Calu3 (cell line): ENCODE measurements at regions not wholly inside any gene's neighbourhood (a gene's known extent, or its start where the extent isn't known, plus 50 kb on each side); places are given as distances from the start of the nearest gene placed in this dataset.

ENCODE experiments used
- BruUV-seq: library from RNA; stranded (reverse); fragments of 400-500 nt; replicated peaks from 2 replicates; lab custom pipeline; 2021; lab: Mats Ljungman, UMichigan
- CTCF ChIA-PET: fragments of 300-600 bp; sonication (Branson Sonifier 250); formaldehyde crosslinking; loops from one replicate; lab custom pipeline; 2022; ENCODE audit warnings: antibody characterized with exemption; lab: Charles Lee
- DNase-seq: peaks from one replicate; pipeline ENCODE4 v3.0.0; 2022
- H3K27ac Mint-ChIP-seq: one replicate; pipeline ENCODE4 v1.8.0; 2022; ENCODE audit warnings: mixed read lengths; ENCODE audit not compliant: unreplicated experiment
- H3K27me3 Mint-ChIP-seq: one replicate; pipeline ENCODE4 v1.8.0; 2022; ENCODE audit warnings: mixed read lengths; ENCODE audit not compliant: unreplicated experiment
- H3K36me3 Mint-ChIP-seq: one replicate; pipeline ENCODE4 v1.8.0; 2022; ENCODE audit warnings: mild to moderate bottlenecking, moderate library complexity, mixed read lengths; ENCODE audit not compliant: insufficient read depth, unreplicated experiment
- H3K4me1 Mint-ChIP-seq: one replicate; pipeline ENCODE4 v1.8.0; 2022; ENCODE audit warnings: mild to moderate bottlenecking, low read depth, mixed read lengths; ENCODE audit not compliant: unreplicated experiment
- H3K4me3 Mint-ChIP-seq: one replicate; pipeline ENCODE4 v1.8.0; 2022; ENCODE audit warnings: mild to moderate bottlenecking, low read depth, moderate library complexity, mixed read lengths; ENCODE audit not compliant: unreplicated experiment
- H3K9me3 Mint-ChIP-seq: one replicate; pipeline ENCODE4 v1.8.0; 2022; ENCODE audit warnings: low read depth, mixed read lengths; ENCODE audit not compliant: unreplicated experiment
- CTCF ChIP-seq: fragments of 200-600 bp; IDR thresholded peaks from one replicate; pipeline ENCODE4 v1.8.0; 2022; ENCODE audit warnings: antibody characterized with exemption; ENCODE audit not compliant: unreplicated experiment
- intact Hi-C: fragments of 100-400 bp; cut with micrococcal nuclease; formaldehyde crosslinking; loops from one replicate; pipeline ENCODE4 v1.10.0; 2022; ENCODE audit not compliant: unreplicated experiment

- intact Hi-C loops: loop anchor here (10.0 kb wide), 2 partner anchors 378 to 1338 kb away; partner anchors contain the start of gene MEOX2
- no TSS peak for BruUV-seq
- no peak for TF ChIP-seq CTCF
- H3K36me3 Mint-ChIP-seq: no peaks in the 10 kb centered on the region
- H3K4me1 Mint-ChIP-seq: peaks cover 26% of the 10 kb centered on the region
- H3K9me3 Mint-ChIP-seq: no peaks in the 10 kb centered on the region
- DNase-seq: no peak
- H3K27ac Mint-ChIP-seq: no peak overlapping the region
- CTCF ChIA-PET: no interaction called here
- no peaks in the 10 kb centered on the region for H3K27me3 Mint-ChIP-seq
- H3K4me3 Mint-ChIP-seq: no peak overlapping the region
Observed at GRCh38 chr7:16063221-16063620, 358.1 kb downstream of the CRPPA start.

GRCh38 chr7:16062269-16062668, 359.1 kb downstream of the CRPPA start:
- Mint-ChIP-seq H3K4me1 (peaks cover 23% of the 10 kb centered on the region), H3K4me3 (no peak overlapping the region), H3K27ac (no peak overlapping the region), H3K36me3 (no peaks in the 10 kb centered on the region), H3K27me3 (no peaks in the 10 kb centered on the region), H3K9me3 (no peaks in the 10 kb centered on the region)
- no TSS peak for BruUV-seq
- intact Hi-C loops: loop anchor here (10.0 kb wide), 2 partner anchors 377 to 1337 kb away; partner anchors contain the start of gene MEOX2
- TF ChIP-seq CTCF: no peak
- no peak for DNase-seq
- CTCF ChIA-PET: no interaction called here

DNA sequence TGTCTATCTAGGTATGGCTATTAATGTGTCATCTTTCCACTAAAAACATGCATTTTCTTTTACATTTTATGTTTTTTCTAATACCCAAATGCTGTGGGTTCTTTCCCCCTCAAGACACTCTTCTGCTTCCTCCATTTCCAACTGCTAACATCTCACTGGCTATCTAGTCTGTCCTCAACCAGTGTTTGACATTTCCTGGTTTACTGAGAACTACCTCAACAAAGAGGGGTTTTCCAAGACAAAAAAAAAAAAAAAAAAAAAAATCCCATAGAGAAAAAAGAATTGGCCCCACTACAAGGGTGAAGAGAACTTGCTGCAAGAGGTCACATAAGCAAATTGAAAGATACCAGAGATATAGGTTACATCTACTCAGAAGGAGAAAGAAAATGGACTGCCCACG, 359.7 kb downstream of the CRPPA start:
- Mint-ChIP-seq H3K9me3 (no peaks in the 10 kb centered on the region), H3K27me3 (no peaks in the 10 kb centered on the region), H3K36me3 (no peaks in the 10 kb centered on the region), H3K4me3 (no peak overlapping the region), H3K27ac (no peak overlapping the region), H3K4me1 (peaks cover 16% of the 10 kb centered on the region)
- CTCF ChIA-PET: no interaction called here
- no TSS peak for BruUV-seq
- TF ChIP-seq CTCF: no peak
- no peak for DNase-seq
- intact Hi-C loops: loop anchor here (10.0 kb wide), 2 partner anchors 377 to 1337 kb away; partner anchors contain the start of gene MEOX2

DNA sequence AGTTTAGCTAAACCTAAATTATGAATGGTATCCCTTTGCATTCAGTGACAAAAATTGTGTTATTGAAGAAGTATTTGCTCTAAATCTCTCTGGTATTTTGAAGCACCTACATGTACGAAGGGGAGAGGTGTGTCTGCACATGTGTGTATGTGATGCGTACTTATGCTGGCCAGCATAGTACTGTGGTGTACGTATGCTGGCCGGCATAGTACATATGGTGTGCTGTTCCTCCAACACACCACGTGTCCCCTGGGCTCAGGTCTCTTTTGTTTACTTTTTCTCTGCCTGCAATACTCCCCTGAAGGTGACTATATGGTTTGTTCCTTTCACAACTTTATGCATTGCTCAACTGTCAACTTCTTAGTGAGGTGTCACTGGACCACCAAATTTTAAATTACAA, 360.3 kb downstream of the CRPPA start:
- Mint-ChIP-seq H3K9me3 (no peaks in the 10 kb centered on the region), H3K36me3 (no peaks in the 10 kb centered on the region), H3K27ac (no peak overlapping the region), H3K4me1 (peaks cover 16% of the 10 kb centered on the region), H3K4me3 (no peak overlapping the region), H3K27me3 (no peaks in the 10 kb centered on the region)
- intact Hi-C loops: loop anchor here (10.0 kb wide), 2 partner anchors 376 to 1336 kb away; partner anchors contain the start of gene MEOX2
- BruUV-seq: no TSS peak
- CTCF ChIA-PET: no interaction called here
- TF ChIP-seq CTCF: no peak
- DNase-seq: no peak
